ENCODE measurements at regions not wholly inside any gene's neighbourhood (a gene's known extent, or its start where the extent isn't known, plus 50 kb on each side); places are given as distances from the start of the nearest gene placed in this dataset.
"Not testable (repeated sequence)": the region's sequence is repeated elsewhere in the genome, so short reads cannot be mapped to it uniquely, and the experiment has no call there.

GRCh38 chr6:141510803-141511202, 621.9 kb upstream of the GJE1 start:
- Mint-ChIP-seq H3K4me1 (peaks cover 10 to 18% (median 15%) of the 10 kb centered on the region in 3 donors), H3K9me3 (peaks cover 6 to 12% (median 11%) of the 10 kb centered on the region in 3 donors), H3K4me3 (no peak overlapping the region), H3K27me3 (no peaks in the 10 kb centered on the region), H3K36me3 (peaks cover 11% of the 10 kb centered on the region), H3K27ac (no peak overlapping the region)
- ChIA-PET POLR2A (no interaction called here), CTCF (interaction anchor here in 1 of 2 donors (0.5 kb wide), 1 partner anchor 146 kb away, joined by 3 read pairs; no protein-coding TSS in a partner anchor)
- Histone ChIP-seq H3K4me1 (ENCODE audit: control insufficient read depth in 1 of 2, extremely low read depth in 1 of 2, insufficient read depth in 2 of 2, low read length in 2 of 2) (no peaks in the 10 kb centered on the region), H3K4me3 (ENCODE audit: control insufficient read depth in 1 of 2, extremely low read depth in 1 of 2, low read length in 1 of 2) (no peak overlapping the region), H3K27ac (ENCODE audit: low read length) (no peak overlapping the region), H3K9me3 (no peaks in the 10 kb centered on the region), H3K36me3 (ENCODE audit: control insufficient read depth in 2 of 2, extremely low read depth in 1 of 2, insufficient read depth in 1 of 2, low read length in 1 of 2) (no peaks in the 10 kb centered on the region), H3K27me3 (replicated peaks in 1 of 2; ENCODE audit: control insufficient read depth in 2 of 2, extremely low read depth in 1 of 2, insufficient read depth in 2 of 2, low read length in 1 of 2) (no peaks in the 10 kb centered on the region)
- DNase-seq (no peak), ATAC-seq (replicated peaks in 1 of 4) (no peak)

GRCh38 chr6:141506062-141506461, 626.7 kb upstream of the GJE1 start:
- CTCF ChIA-PET; H3K27me3 ChIP-seq (replicated peaks in 1 of 2; ENCODE audit: control insufficient read depth in 2 of 2, extremely low read depth in 1 of 2, insufficient read depth in 2 of 2, low read length in 1 of 2); H3K36me3 ChIP-seq (ENCODE audit: control insufficient read depth in 2 of 2, extremely low read depth in 1 of 2, insufficient read depth in 1 of 2, low read length in 1 of 2); H3K27ac ChIP-seq (ENCODE audit: low read length); ATAC-seq (replicated peaks in 1 of 4); H3K4me1 Mint-ChIP-seq; H3K9me3 ChIP-seq; H3K4me3 ChIP-seq (ENCODE audit: control insufficient read depth in 1 of 2, extremely low read depth in 1 of 2, low read length in 1 of 2); H3K4me3 Mint-ChIP-seq; POLR2A ChIA-PET; H3K27me3 Mint-ChIP-seq; H3K4me1 ChIP-seq (ENCODE audit: control insufficient read depth in 1 of 2, extremely low read depth in 1 of 2, insufficient read depth in 2 of 2, low read length in 2 of 2); H3K27ac Mint-ChIP-seq; DNase-seq: not testable (repeated sequence)
- WGBS (ENCODE audit: insufficient coverage) = 93% methylated on average over 1 of the region's 1 CpG
- peaks cover 18 to 27% (median 22%) of the 10 kb centered on the region in 3 donors for H3K9me3 Mint-ChIP-seq
- H3K36me3 Mint-ChIP-seq = peaks cover 15% of the 10 kb centered on the region

- H3K4me3 Mint-ChIP-seq; H3K27ac ChIP-seq (ENCODE audit: low read length); POLR2A ChIA-PET; ATAC-seq (replicated peaks in 1 of 4); H3K4me1 Mint-ChIP-seq; H3K4me1 ChIP-seq (ENCODE audit: control insufficient read depth in 1 of 2, extremely low read depth in 1 of 2, insufficient read depth in 2 of 2, low read length in 2 of 2); H3K27ac Mint-ChIP-seq; H3K27me3 ChIP-seq (replicated peaks in 1 of 2; ENCODE audit: control insufficient read depth in 2 of 2, extremely low read depth in 1 of 2, insufficient read depth in 2 of 2, low read length in 1 of 2); DNase-seq; H3K27me3 Mint-ChIP-seq; H3K4me3 ChIP-seq (ENCODE audit: control insufficient read depth in 1 of 2, extremely low read depth in 1 of 2, low read length in 1 of 2); H3K9me3 ChIP-seq; CTCF ChIA-PET; H3K36me3 ChIP-seq (ENCODE audit: control insufficient read depth in 2 of 2, extremely low read depth in 1 of 2, insufficient read depth in 1 of 2, low read length in 1 of 2): not testable (repeated sequence)
- Mint-ChIP-seq H3K36me3 (peaks cover 15% of the 10 kb centered on the region), H3K9me3 (peaks cover 18 to 27% (median 22%) of the 10 kb centered on the region in 3 donors)
- WGBS (ENCODE audit: insufficient coverage) = no CpG with 5 or more reads among the region's 1 CpG
Measured at GRCh38 chr6:141504318-141504717, 628.4 kb upstream of the GJE1 start.

- ChIA-PET CTCF (no interaction called here), POLR2A (no interaction called here)
- H3K4me1 ChIP-seq (ENCODE audit: control insufficient read depth in 1 of 2, extremely low read depth in 1 of 2, insufficient read depth in 2 of 2, low read length in 2 of 2) = no peaks in the 10 kb centered on the region
- H3K27me3 ChIP-seq (replicated peaks in 1 of 2; ENCODE audit: control insufficient read depth in 2 of 2, extremely low read depth in 1 of 2, insufficient read depth in 2 of 2, low read length in 1 of 2) = no peaks in the 10 kb centered on the region
- no peaks in the 10 kb centered on the region for H3K36me3 ChIP-seq (ENCODE audit: control insufficient read depth in 2 of 2, extremely low read depth in 1 of 2, insufficient read depth in 1 of 2, low read length in 1 of 2)
- peaks cover 19 to 23% (median 23%) of the 10 kb centered on the region in 3 donors for H3K9me3 Mint-ChIP-seq
- H3K27ac Mint-ChIP-seq = no peak overlapping the region
- no peaks in the 10 kb centered on the region for H3K27me3 Mint-ChIP-seq
- H3K27ac ChIP-seq (ENCODE audit: low read length) = no peak overlapping the region
- no CpG with 5 or more reads among the region's 1 CpG for WGBS (ENCODE audit: insufficient coverage)
- H3K4me3 Mint-ChIP-seq = no peak overlapping the region
- DNase-seq (no peak), ATAC-seq (replicated peaks in 1 of 4) (no peak)
- H3K4me1 Mint-ChIP-seq = peaks cover 0 to 2% (median under 1%) of the 10 kb centered on the region in 3 donors
- H3K36me3 Mint-ChIP-seq = peaks cover 12% of the 10 kb centered on the region
- no peak overlapping the region for H3K4me3 ChIP-seq (ENCODE audit: control insufficient read depth in 1 of 2, extremely low read depth in 1 of 2, low read length in 1 of 2)
- H3K9me3 ChIP-seq = no peaks in the 10 kb centered on the region
Measured at GRCh38 chr6:141501616-141502015, 631.1 kb upstream of the GJE1 start.

- ChIA-PET POLR2A (no interaction called here), CTCF (no interaction called here)
- WGBS (ENCODE audit: insufficient coverage) = no CpG with 5 or more reads among the region's 3 CpGs
- no peaks in the 10 kb centered on the region for H3K36me3 ChIP-seq (ENCODE audit: control insufficient read depth in 2 of 2, extremely low read depth in 1 of 2, insufficient read depth in 1 of 2, low read length in 1 of 2)
- H3K9me3 ChIP-seq = no peaks in the 10 kb centered on the region
- ATAC-seq (replicated peaks in 1 of 4) (no peak), DNase-seq (no peak)
- Mint-ChIP-seq H3K36me3 (no peaks in the 10 kb centered on the region), H3K27ac (no peak overlapping the region), H3K27me3 (no peaks in the 10 kb centered on the region), H3K4me1 (peaks cover 0 to 3% (median 2%) of the 10 kb centered on the region in 3 donors), H3K4me3 (no peak overlapping the region), H3K9me3 (peaks cover 0 to 8% (median 0%) of the 10 kb centered on the region in 3 donors)
- H3K27me3 ChIP-seq (replicated peaks in 1 of 2; ENCODE audit: control insufficient read depth in 2 of 2, extremely low read depth in 1 of 2, insufficient read depth in 2 of 2, low read length in 1 of 2) = no peaks in the 10 kb centered on the region
- H3K4me1 ChIP-seq (ENCODE audit: control insufficient read depth in 1 of 2, extremely low read depth in 1 of 2, insufficient read depth in 2 of 2, low read length in 2 of 2) = no peaks in the 10 kb centered on the region
- H3K27ac ChIP-seq (ENCODE audit: low read length) = no peak overlapping the region
- H3K4me3 ChIP-seq (ENCODE audit: control insufficient read depth in 1 of 2, extremely low read depth in 1 of 2, low read length in 1 of 2) = no peak overlapping the region
Measured at GRCh38 chr6:141498977-141499376, 633.7 kb upstream of the GJE1 start.

- ChIA-PET CTCF (no interaction called here), POLR2A (no interaction called here)
- Mint-ChIP-seq H3K4me3 (no peak overlapping the region), H3K9me3 (peaks cover 0 to 8% (median 5%) of the 10 kb centered on the region in 3 donors), H3K36me3 (no peaks in the 10 kb centered on the region), H3K27me3 (no peaks in the 10 kb centered on the region), H3K4me1 (peaks cover 5 to 9% (median 5%) of the 10 kb centered on the region in 3 donors), H3K27ac (no peak overlapping the region)
- Histone ChIP-seq H3K4me3 (ENCODE audit: control insufficient read depth in 1 of 2, extremely low read depth in 1 of 2, low read length in 1 of 2) (no peak overlapping the region), H3K36me3 (ENCODE audit: control insufficient read depth in 2 of 2, extremely low read depth in 1 of 2, insufficient read depth in 1 of 2, low read length in 1 of 2) (no peaks in the 10 kb centered on the region), H3K4me1 (ENCODE audit: control insufficient read depth in 1 of 2, extremely low read depth in 1 of 2, insufficient read depth in 2 of 2, low read length in 2 of 2) (no peaks in the 10 kb centered on the region), H3K27me3 (replicated peaks in 1 of 2; ENCODE audit: control insufficient read depth in 2 of 2, extremely low read depth in 1 of 2, insufficient read depth in 2 of 2, low read length in 1 of 2) (no peaks in the 10 kb centered on the region), H3K27ac (ENCODE audit: low read length) (no peak overlapping the region), H3K9me3 (no peaks in the 10 kb centered on the region)
- WGBS (ENCODE audit: insufficient coverage) = no CpG with 5 or more reads among the region's 2 CpGs
- DNase-seq = no peak
- no peak for ATAC-seq (replicated peaks in 1 of 4)
Measured at GRCh38 chr6:141492521-141493284, 640.0 kb upstream of the GJE1 start.

GRCh38 chr6:141491684-141492083, 641.0 kb upstream of the GJE1 start:
- Mint-ChIP-seq H3K9me3 (peaks cover 0 to 5% (median 4%) of the 10 kb centered on the region in 3 donors), H3K27me3 (no peaks in the 10 kb centered on the region), H3K27ac (no peak overlapping the region), H3K4me3 (no peak overlapping the region), H3K4me1 (peaks cover 7 to 13% (median 8%) of the 10 kb centered on the region in 3 donors), H3K36me3 (no peaks in the 10 kb centered on the region)
- POLR2A ChIA-PET = no interaction called here
- no peaks in the 10 kb centered on the region for H3K36me3 ChIP-seq (ENCODE audit: control insufficient read depth in 2 of 2, extremely low read depth in 1 of 2, insufficient read depth in 1 of 2, low read length in 1 of 2)
- H3K27me3 ChIP-seq (replicated peaks in 1 of 2; ENCODE audit: control insufficient read depth in 2 of 2, extremely low read depth in 1 of 2, insufficient read depth in 2 of 2, low read length in 1 of 2) = no peaks in the 10 kb centered on the region
- H3K27ac ChIP-seq (ENCODE audit: low read length) = no peak overlapping the region
- H3K4me1 ChIP-seq (ENCODE audit: control insufficient read depth in 1 of 2, extremely low read depth in 1 of 2, insufficient read depth in 2 of 2, low read length in 2 of 2) = no peaks in the 10 kb centered on the region
- DNase-seq (no peak), ATAC-seq (replicated peaks in 1 of 4) (no peak)
- no peaks in the 10 kb centered on the region for H3K9me3 ChIP-seq
- CTCF ChIA-PET = no interaction called here
- H3K4me3 ChIP-seq (ENCODE audit: control insufficient read depth in 1 of 2, extremely low read depth in 1 of 2, low read length in 1 of 2) = no peak overlapping the region

Data from T-cell (primary cell).